ENCODE measurements at regions not wholly inside any gene's neighbourhood (a gene's known extent, or its start where the extent isn't known, plus 50 kb on each side); places are given as distances from the start of the nearest gene placed in this dataset.

GRCh38 chr13:44664308-44664707, 88.2 kb upstream of the TSC22D1 start:
- Histone ChIP-seq H3K27ac (no peak overlapping the region), H3K9me3 (ENCODE audit: insufficient read depth, low read depth) (no peaks in the 10 kb centered on the region), H3K79me2 (ENCODE audit: low read depth) (no peaks in the 10 kb centered on the region), H4K20me1 (ENCODE audit: insufficient read depth) (no peaks in the 10 kb centered on the region), H3K4me2 (no peak overlapping the region), H2AFZ (no peak overlapping the region), H3K9me2 (ENCODE audit: insufficient read depth) (no peaks in the 10 kb centered on the region), H3K4me1 (replicated peaks; ENCODE audit: insufficient read depth) (peaks cover 17% of the 10 kb centered on the region), H3K36me3 (ENCODE audit: low read depth) (no peaks in the 10 kb centered on the region), H3K27me3 (ENCODE audit: insufficient read depth, low read depth) (no peaks in the 10 kb centered on the region), H3F3A (ENCODE audit: insufficient read depth, low read depth) (peaks cover 11% of the 10 kb centered on the region; the same call in 1 of the 2 replicates), H3K4me3 (no peak overlapping the region)
- ChIA-PET POLR2A (ENCODE audit: unreplicated experiment) (no interaction called here), CTCF (no interaction called here)
- TF ChIP-seq EZH2 (IDR thresholded peaks at IDR 0.05; ENCODE audit: low read depth) (no peak), CTCF (conservative IDR thresholded peaks at IDR 0.05) (no peak)
- BruUV-seq (replicated peaks) = no TSS peak
- intact Hi-C loops (cut with micrococcal nuclease; ENCODE audit: unreplicated experiment) = no loop called here
- DNase-seq = no peak

- CTCF ChIA-PET = no interaction called here
- no TSS peak for BruUV-seq (replicated peaks)
- Histone ChIP-seq H3K27me3 (ENCODE audit: insufficient read depth, low read depth) (no peaks in the 10 kb centered on the region), H3K4me1 (replicated peaks; ENCODE audit: insufficient read depth) (no peaks in the 10 kb centered on the region; the same call in 1 of the 2 replicates), H3K27ac (no peak overlapping the region), H3K9me3 (ENCODE audit: insufficient read depth, low read depth) (no peaks in the 10 kb centered on the region), H3F3A (ENCODE audit: insufficient read depth, low read depth) (no peaks in the 10 kb centered on the region), H2AFZ (no peak overlapping the region), H3K79me2 (ENCODE audit: low read depth) (no peaks in the 10 kb centered on the region), H3K9me2 (ENCODE audit: insufficient read depth) (no peaks in the 10 kb centered on the region), H4K20me1 (ENCODE audit: insufficient read depth) (no peaks in the 10 kb centered on the region), H3K36me3 (ENCODE audit: low read depth) (no peaks in the 10 kb centered on the region), H3K4me2 (no peak overlapping the region), H3K4me3 (no peak overlapping the region)
- POLR2A ChIA-PET (ENCODE audit: unreplicated experiment) = no interaction called here
- TF ChIP-seq CTCF (conservative IDR thresholded peaks at IDR 0.05) = no peak
- no peak for TF ChIP-seq EZH2 (IDR thresholded peaks at IDR 0.05; ENCODE audit: low read depth)
- intact Hi-C loops (cut with micrococcal nuclease; ENCODE audit: unreplicated experiment) = no loop called here
- DNase-seq = no peak
Observed at GRCh38 chr13:44662515-44662914, 86.4 kb upstream of the TSC22D1 start.

GRCh38 chr13:44661936-44662335, 85.8 kb upstream of the TSC22D1 start:
- Histone ChIP-seq H4K20me1 (ENCODE audit: insufficient read depth) (no peaks in the 10 kb centered on the region), H3F3A (ENCODE audit: insufficient read depth, low read depth) (no peaks in the 10 kb centered on the region), H2AFZ (no peak overlapping the region), H3K79me2 (ENCODE audit: low read depth) (no peaks in the 10 kb centered on the region), H3K4me2 (no peak overlapping the region), H3K36me3 (ENCODE audit: low read depth) (no peaks in the 10 kb centered on the region), H3K27ac (no peak overlapping the region), H3K9me3 (ENCODE audit: insufficient read depth, low read depth) (no peaks in the 10 kb centered on the region), H3K4me3 (no peak overlapping the region), H3K4me1 (replicated peaks; ENCODE audit: insufficient read depth) (no peaks in the 10 kb centered on the region; the same call in 1 of the 2 replicates), H3K27me3 (ENCODE audit: insufficient read depth, low read depth) (no peaks in the 10 kb centered on the region), H3K9me2 (ENCODE audit: insufficient read depth) (no peaks in the 10 kb centered on the region)
- ChIA-PET CTCF (no interaction called here), POLR2A (ENCODE audit: unreplicated experiment) (no interaction called here)
- no peak for DNase-seq
- intact Hi-C loops (cut with micrococcal nuclease; ENCODE audit: unreplicated experiment) = no loop called here
- no TSS peak for BruUV-seq (replicated peaks)
- TF ChIP-seq EZH2 (IDR thresholded peaks at IDR 0.05; ENCODE audit: low read depth) = no peak
- TF ChIP-seq CTCF (conservative IDR thresholded peaks at IDR 0.05) = no peak
